Esophagus muscularis mucosa (tissue), 4 donors: ENCODE measurements at regions not wholly inside any gene's neighbourhood (a gene's known extent, or its start where the extent isn't known, plus 50 kb on each side); places are given as distances from the start of the nearest gene placed in this dataset.

ENCODE experiments used
- DNase-seq: peaks from one replicate; pipeline ENCODE4 v3.0.0-alpha.2; 2017; ENCODE audit errors: extremely low spot score
- H3K27ac ChIP-seq, 4 donors: fragments of 200-600 bp; sonication (generic); replicated peaks in 1 of 4; 1 replicate in 3 of 4; 2 replicates in 1 of 4; pipeline ENCODE4 v1.5.1; 2016 to 2019; ENCODE audit warnings: mild to moderate bottlenecking in 1 of 4
- H3K27me3 ChIP-seq, 4 donors: fragments of 200-600 bp; sonication (generic); one replicate each; pipeline versions ENCODE4 v1.5.1 to v1.6.0; 2016 to 2019
- H3K36me3 ChIP-seq, 4 donors: fragments of 200-600 bp; sonication (generic); one replicate each; pipeline ENCODE4 v1.5.1; 2016 to 2019
- H3K4me1 ChIP-seq, 4 donors: fragments of 200-600 bp; sonication (generic); one replicate each; pipeline ENCODE4 v1.5.1; 2016 to 2019
- H3K4me3 ChIP-seq, 4 donors: fragments of 200-600 bp; sonication (generic); 1 replicate in 2 of 4; 2 replicates in 2 of 4; pipeline ENCODE4 v1.5.1; 2016 to 2019; ENCODE audit warnings: mild to moderate bottlenecking in 4 of 4, moderate library complexity in 1 of 4
- H3K9me3 ChIP-seq, 4 donors: fragments of 200-600 bp; sonication (generic); 1 replicate in 3 of 4; 2 replicates in 1 of 4; pipeline ENCODE4 v1.5.1; 2016 to 2019
- CTCF ChIP-seq, 3 experiments: fragments of 200-600 bp in 2 of 3; fragments of 450-650 bp in 1 of 3; sonication (generic) in 2 of 3; IDR thresholded peaks; one replicate each; pipeline ENCODE4 v1.5.1; 2017 to 2019; ENCODE audit warnings: antibody characterized with exemption in 3 of 3, mild to moderate bottlenecking in 2 of 3, moderate library complexity in 1 of 3
- EP300 ChIP-seq: sonication (generic); formaldehyde crosslinking; IDR thresholded peaks from one replicate; pipeline ENCODE4 v1.6.1; 2017; ENCODE audit warnings: antibody characterized with exemption
- POLR2A ChIP-seq: fragments of 450-650 bp; IDR thresholded peaks from one replicate; pipeline ENCODE4 v1.6.1; 2017; ENCODE audit warnings: antibody characterized with exemption, moderate library complexity, mild to moderate bottlenecking, low read depth
- POLR2AphosphoS5 ChIP-seq, 2 donors: sonication (generic); formaldehyde crosslinking; IDR thresholded peaks; one replicate each; pipeline ENCODE4 v1.6.1; 2017; ENCODE audit warnings: antibody characterized with exemption in 2 of 2
- WGBS: methylation state at CpG from one replicate; pipeline ENCODE4 v1.1.5; 2018; 5-methylcytosine and 5-hydroxymethylcytosine counted together
- intact Hi-C: fragments of 100-400 bp; cut with DNase I; formaldehyde crosslinking; loops from one replicate; pipeline ENCODE4 v1.15.1; 2023

GRCh38 chr2:188751816-188752215 is 222.4 kb upstream of the COL3A1 start:
- H3K27ac ChIP-seq, result no peak overlapping the region
- H3K4me1 ChIP-seq, result no peaks in the 10 kb centered on the region
- TF ChIP-seq POLR2A (no peak), EP300 (no peak), CTCF (IDR thresholded peaks at IDR 0.05) (no peak), POLR2AphosphoS5 (IDR thresholded peaks at IDR 0.05) (no peak)
- no peak for DNase-seq
- H3K9me3 ChIP-seq, result peaks cover 0 to 15% (median 5%) of the 10 kb centered on the region in 4 donors
- 71% methylated on average over 2 of the region's 2 CpGs for WGBS
- no peaks in the 10 kb centered on the region for H3K36me3 ChIP-seq
- intact Hi-C loops, result no loop called here
- no peaks in the 10 kb centered on the region for H3K27me3 ChIP-seq
- H3K4me3 ChIP-seq, result no peak overlapping the region

GRCh38 chr2:188752311-188752710 is 221.9 kb upstream of the COL3A1 start:
- Histone ChIP-seq H3K4me3 (no peak overlapping the region), H3K36me3 (no peaks in the 10 kb centered on the region), H3K27me3 (no peaks in the 10 kb centered on the region), H3K27ac (no peak overlapping the region), H3K9me3 (peaks cover 0 to 19% (median 6%) of the 10 kb centered on the region in 4 donors), H3K4me1 (no peaks in the 10 kb centered on the region)
- DNase-seq, result no peak
- intact Hi-C loops, result no loop called here
- TF ChIP-seq POLR2A (no peak), POLR2AphosphoS5 (IDR thresholded peaks at IDR 0.05) (no peak), CTCF (IDR thresholded peaks at IDR 0.05) (no peak), EP300 (no peak)
- WGBS, result 89% methylated on average over 1 of the region's 1 CpG

- Histone ChIP-seq H3K4me1 (peaks cover 0 to 4% (median 0%) of the 10 kb centered on the region in 4 donors), H3K27ac (no peak overlapping the region), H3K36me3 (no peaks in the 10 kb centered on the region), H3K27me3 (no peaks in the 10 kb centered on the region), H3K4me3 (no peak overlapping the region), H3K9me3 (peaks cover 0 to 7% (median 4%) of the 10 kb centered on the region in 4 donors)
- DNase-seq, result no peak
- TF ChIP-seq EP300 (no peak), CTCF (IDR thresholded peaks at IDR 0.05) (no peak), POLR2AphosphoS5 (IDR thresholded peaks at IDR 0.05) (no peak), POLR2A (no peak)
- intact Hi-C loops, result no loop called here
- WGBS, result 89% methylated on average over 2 of the region's 2 CpGs
Measured at GRCh38 chr2:188762151-188762550, 212.0 kb upstream of the COL3A1 start.

GRCh38 chr2:188765522-188766470 is 208.4 kb upstream of the COL3A1 start:
- Histone ChIP-seq H3K27ac (no peak overlapping the region), H3K36me3 (no peaks in the 10 kb centered on the region), H3K27me3 (no peaks in the 10 kb centered on the region), H3K9me3 (no peaks in the 10 kb centered on the region), H3K4me1 (peaks cover 0 to 4% (median 0%) of the 10 kb centered on the region in 4 donors), H3K4me3 (no peak overlapping the region)
- DNase-seq, result no peak
- TF ChIP-seq CTCF (IDR thresholded peaks at IDR 0.05), result peak in 1 of 3 experiments; percentile 19
- TF ChIP-seq EP300, result no peak
- WGBS, result 67% methylated on average over 3 of the region's 3 CpGs
- intact Hi-C loops, result no loop called here
